ENCODE measurements at regions not wholly inside any gene's neighbourhood (a gene's known extent, or its start where the extent isn't known, plus 50 kb on each side); places are given as distances from the start of the nearest gene placed in this dataset.

GRCh38 chr5:121702682-121703081 is 149.0 kb upstream of the FTMT start:
- TF ChIP-seq CTCF (IDR thresholded peaks at IDR 0.05) (no peak), POLR2A (IDR thresholded peaks at IDR 0.05) (no peak)

Measured in lower leg skin (tissue), 3 donors.